Naive B cell (primary cell): ENCODE measurements at regions not wholly inside any gene's neighbourhood (a gene's known extent, or its start where the extent isn't known, plus 50 kb on each side); places are given as distances from the start of the nearest gene placed in this dataset.
"Not testable (repeated sequence)": the region's sequence is repeated elsewhere in the genome, so short reads cannot be mapped to it uniquely, and the experiment has no call there.

Experiments
- ATAC-seq, 2 donors: fragments of 150-1000 bp; cut with Tn5 transposase; 2 replicates each; pipeline ENCODE4 v1.10.0; 2021; ENCODE audit warnings: low read depth in 2 of 2, mild to moderate bottlenecking in 2 of 2, moderate library complexity in 2 of 2
- DNase-seq: peaks from one replicate; pipeline ENCODE4 v3.0.0; 2022
- H3K27ac Mint-ChIP-seq, 6 donors: one replicate each; pipeline ENCODE4 v1.8.0; 2020 to 2022; ENCODE audit warnings: mild to moderate bottlenecking in 6 of 6, mixed read lengths in 6 of 6, moderate library complexity in 5 of 6, inconsistent platforms in 2 of 6
- H3K27me3 Mint-ChIP-seq, 3 donors: one replicate each; pipeline ENCODE4 v1.8.0; 2021 to 2022; ENCODE audit warnings: mixed read lengths in 3 of 3, mild to moderate bottlenecking in 1 of 3
- H3K36me3 Mint-ChIP-seq, 2 donors: one replicate each; pipeline ENCODE4 v1.8.0; 2020 to 2022; ENCODE audit warnings: mixed read lengths in 2 of 2, inconsistent platforms in 1 of 2, mild to moderate bottlenecking in 1 of 2
- H3K4me1 Mint-ChIP-seq, 3 donors: one replicate each; pipeline ENCODE4 v1.8.0; 2020 to 2022; ENCODE audit warnings: mixed read lengths in 3 of 3, inconsistent platforms in 1 of 3, mild to moderate bottlenecking in 1 of 3, moderate library complexity in 1 of 3
- H3K4me3 Mint-ChIP-seq, 8 donors: one replicate each; pipeline ENCODE4 v1.8.0; 2020 to 2022; ENCODE audit warnings: mild to moderate bottlenecking in 8 of 8, mixed read lengths in 8 of 8, moderate library complexity in 8 of 8, inconsistent platforms in 2 of 8
- H3K9me3 Mint-ChIP-seq, 7 donors: one replicate each; pipeline ENCODE4 v1.8.0; 2020 to 2022; ENCODE audit warnings: mixed read lengths in 7 of 7, mild to moderate bottlenecking in 5 of 7, inconsistent platforms in 2 of 7, moderate library complexity in 1 of 7

GRCh38 chr15:75775296-75776064, 62.8 kb upstream of the CSPG4 start:
- Mint-ChIP-seq H3K36me3 (no peaks in the 10 kb centered on the region), H3K4me3 (no peak overlapping the region)
- DNase-seq = no peak

GRCh38 chr15:75773974-75774373, 61.3 kb upstream of the CSPG4 start:
- H3K27ac Mint-ChIP-seq = peak overlapping the region in 1 of 6 donors; percentile 24
- not testable (repeated sequence) for H3K4me1 Mint-ChIP-seq, H3K4me3 Mint-ChIP-seq, ATAC-seq, H3K9me3 Mint-ChIP-seq, H3K36me3 Mint-ChIP-seq, DNase-seq, H3K27me3 Mint-ChIP-seq

More at GRCh38 chr15:75775296-75776064, 62.8 kb upstream of the CSPG4 start:
- H3K27me3 Mint-ChIP-seq = peaks cover 4 to 22% (median 8%) of the 10 kb centered on the region in 3 donors
- ATAC-seq = no peak
- H3K9me3 Mint-ChIP-seq = no peaks in the 10 kb centered on the region
- no peak overlapping the region for H3K27ac Mint-ChIP-seq
- no peaks in the 10 kb centered on the region for H3K4me1 Mint-ChIP-seq

- not testable (repeated sequence) for H3K36me3 Mint-ChIP-seq, H3K4me1 Mint-ChIP-seq, DNase-seq, H3K27me3 Mint-ChIP-seq, H3K4me3 Mint-ChIP-seq, H3K9me3 Mint-ChIP-seq, H3K27ac Mint-ChIP-seq, ATAC-seq
These were observed 58.4 kb upstream of the CSPG4 start for GRCh38 chr15:75771054-75771453.

- ATAC-seq = no peak
- Mint-ChIP-seq H3K27me3 (no peaks in the 10 kb centered on the region), H3K27ac (no peak overlapping the region), H3K4me3 (no peak overlapping the region), H3K36me3 (no peaks in the 10 kb centered on the region), H3K9me3 (no peaks in the 10 kb centered on the region), H3K4me1 (no peaks in the 10 kb centered on the region)
- DNase-seq = no peak
These were observed 57.5 kb upstream of the CSPG4 start for GRCh38 chr15:75770131-75770530.

GRCh38 chr15:75768526-75768925, 55.9 kb upstream of the CSPG4 start:
- not testable (repeated sequence) for H3K4me3 Mint-ChIP-seq, H3K9me3 Mint-ChIP-seq, DNase-seq, H3K4me1 Mint-ChIP-seq, H3K27me3 Mint-ChIP-seq, H3K36me3 Mint-ChIP-seq, ATAC-seq, H3K27ac Mint-ChIP-seq

- not testable (repeated sequence) for H3K27ac Mint-ChIP-seq, H3K9me3 Mint-ChIP-seq, DNase-seq, ATAC-seq, H3K36me3 Mint-ChIP-seq, H3K4me3 Mint-ChIP-seq, H3K4me1 Mint-ChIP-seq
- peaks cover 0 to 15% (median 8%) of the 10 kb centered on the region in 3 donors for H3K27me3 Mint-ChIP-seq
These were observed 53.1 kb upstream of the CSPG4 start for GRCh38 chr15:75765551-75766305.

- ATAC-seq, DNase-seq, H3K4me3 Mint-ChIP-seq, H3K36me3 Mint-ChIP-seq, H3K9me3 Mint-ChIP-seq, H3K27ac Mint-ChIP-seq, H3K4me1 Mint-ChIP-seq: not testable (repeated sequence)
- peaks cover 0 to 15% (median 8%) of the 10 kb centered on the region in 3 donors for H3K27me3 Mint-ChIP-seq
These were observed 52.4 kb upstream of the CSPG4 start for GRCh38 chr15:75764845-75765550.

GRCh38 chr15:75763635-75764600, 51.3 kb upstream of the CSPG4 start:
- H3K9me3 Mint-ChIP-seq, ATAC-seq, DNase-seq, H3K36me3 Mint-ChIP-seq: not testable (repeated sequence)
- peaks cover 8 to 13% (median 9%) of the 10 kb centered on the region in 3 donors for H3K4me1 Mint-ChIP-seq
- peak overlapping the region in 1 of 8 donors; percentile 57 for H3K4me3 Mint-ChIP-seq
- peaks cover 0 to 15% (median 8%) of the 10 kb centered on the region in 3 donors for H3K27me3 Mint-ChIP-seq
- peak overlapping the region in 1 of 6 donors; percentile 75 for H3K27ac Mint-ChIP-seq

GRCh38 chr15:75763137-75763611, 50.5 kb upstream of the CSPG4 start:
- Mint-ChIP-seq H3K4me1 (peaks cover 12 to 20% (median 17%) of the 10 kb centered on the region in 3 donors), H3K36me3 (no peaks in the 10 kb centered on the region), H3K27me3 (peaks cover 0 to 15% (median 8%) of the 10 kb centered on the region in 3 donors)

More at GRCh38 chr15:75763137-75763611, 50.5 kb upstream of the CSPG4 start:
- Mint-ChIP-seq H3K27ac (peak overlapping the region in 1 of 6 donors; percentile 75), H3K4me3 (no peak overlapping the region), H3K9me3 (no peaks in the 10 kb centered on the region)
- no peak for ATAC-seq
- DNase-seq = no peak
